Adrenal gland (tissue), 9 donors: ENCODE measurements at regions not wholly inside any gene's neighbourhood (a gene's known extent, or its start where the extent isn't known, plus 50 kb on each side); places are given as distances from the start of the nearest gene placed in this dataset.
A peak's percentile ranks its signal among the peaks of the same experiment; 100 is the strongest.
"Not testable (repeated sequence)": the region's sequence is repeated elsewhere in the genome, so short reads cannot be mapped to it uniquely, and the experiment has no call there.

ENCODE experiments used
- DNase-seq, 7 donors: peaks; one replicate each; pipeline ENCODE4 v3.0.0-alpha.2; 2019 to 2020
- H3K27ac ChIP-seq, 5 donors: fragments of 200-600 bp; sonication (generic) in 4 of 5; 1 replicate in 3 of 5; 2 replicates in 2 of 5; pipeline versions ENCODE4 v1.5.1 to v1.8.0; 2016 to 2020; ENCODE audit warnings: mild to moderate bottlenecking in 1 of 5
- H3K27me3 ChIP-seq: fragments of 200-600 bp; 2 replicates; pipeline ENCODE4 v1.8.0; 2021
- H3K36me3 ChIP-seq, 2 donors: fragments of 200-600 bp; replicated peaks in 1 of 2; 1 replicate in 1 of 2; 2 replicates in 1 of 2; pipeline versions ENCODE4 v1.5.1 to v1.8.0; 2018 to 2022
- H3K4me1 ChIP-seq, 2 donors: fragments of 200-600 bp; replicated peaks in 1 of 2; 1 replicate in 1 of 2; 2 replicates in 1 of 2; pipeline versions ENCODE4 v1.5.1 to v1.8.0; 2018 to 2021
- H3K4me3 ChIP-seq, 4 donors: fragments of 200-600 bp; sonication (generic) in 3 of 4; one replicate each; pipeline ENCODE4 v1.5.1; 2016 to 2018
- H3K9me3 ChIP-seq, 3 donors: fragments of 200-600 bp; sonication (generic) in 1 of 3; replicated peaks in 1 of 3; 1 replicate in 2 of 3; 2 replicates in 1 of 3; pipeline versions ENCODE4 v1.5.1 to v1.8.0; 2016 to 2021
- CTCF ChIP-seq, 6 experiments: fragments of 450-650 bp in 4 of 6; fragments of 200-600 bp in 2 of 6; sonication (generic) in 1 of 6; IDR thresholded peaks; 1 replicate in 5 of 6; 2 replicates in 1 of 6; pipeline versions ENCODE4 v1.5.1 to v1.8.0; 2016 to 2021; ENCODE audit warnings: antibody characterized with exemption in 6 of 6, mild to moderate bottlenecking in 2 of 6, moderate library complexity in 1 of 6
- POLR2A ChIP-seq, 2 donors: fragments of 450-650 bp; IDR thresholded peaks; one replicate each; pipeline ENCODE4 v1.6.1; 2017; ENCODE audit warnings: antibody characterized with exemption in 2 of 2, mild to moderate bottlenecking in 2 of 2, moderate library complexity in 1 of 2
- WGBS, 4 donors: extraction: QIAGEN DNeasy Blood & Tissue Kit in 2 of 4; methylation state at CpG; one replicate each; pipeline versions ENCODE4 v1.1.5 to v1.1.7; 2013 to 2017; 5-methylcytosine and 5-hydroxymethylcytosine counted together
- intact Hi-C, 2 donors: fragments of 100-400 bp; cut with DNase I; formaldehyde crosslinking; loops; one replicate each; pipeline versions ENCODE4 v1.14.1 to v1.15.0; 2022 to 2023
- donor health status: healthy with polysubstance abuse.
- donor health status: Bipolar disorder and iron deficiency.
- donor health status: DM: yes; HTN: yes; CAD: no.
- donor health status: DM: no; HTN: no; CAD: no.
- donor health status: DM: no; HTN: no; CAD: no.

GRCh38 chr9:113738893-113739604 is 137.1 kb upstream of the ZNF618 start:
- H3K4me1 ChIP-seq: no peaks in the 10 kb centered on the region
- TF ChIP-seq POLR2A (IDR thresholded peaks at IDR 0.05): no peak
- no peak for TF ChIP-seq CTCF (IDR thresholded peaks at IDR 0.05)
- H3K27me3 ChIP-seq: no peaks in the 10 kb centered on the region
- H3K9me3 ChIP-seq: no peaks in the 10 kb centered on the region
- H3K27ac ChIP-seq: no peak overlapping the region
- no peak overlapping the region for H3K4me3 ChIP-seq
- 83 to 86% (median 84%) methylated on average over 6 of the region's 6 CpGs for WGBS, 4 donors
- intact Hi-C loops: loop anchor here in 1 of 2 donors (10.0 kb wide), 1 partner anchor 136 kb away; the partner anchor contains the start of gene ZNF618
- no peak for DNase-seq
- no peaks in the 10 kb centered on the region for H3K36me3 ChIP-seq

GRCh38 chr9:113739605-113740507 is 136.3 kb upstream of the ZNF618 start:
- WGBS, 4 donors: 90 to 96% (median 95%) methylated on average over 2 of the region's 2 CpGs
- not testable (repeated sequence) for H3K27ac ChIP-seq, H3K36me3 ChIP-seq, H3K4me3 ChIP-seq, DNase-seq, H3K9me3 ChIP-seq, H3K27me3 ChIP-seq, H3K4me1 ChIP-seq
- intact Hi-C loops: loop anchor here in 1 of 2 donors (10.0 kb wide), 1 partner anchor 135 kb away; the partner anchor contains the start of gene ZNF618

GRCh38 chr9:113740508-113741500 is 135.3 kb upstream of the ZNF618 start:
- H3K27ac ChIP-seq, H3K4me1 ChIP-seq, intact Hi-C loops, H3K36me3 ChIP-seq, H3K4me3 ChIP-seq, H3K9me3 ChIP-seq, H3K27me3 ChIP-seq: not testable (repeated sequence)
- WGBS, 4 donors: 23 to 29% (median 28%) methylated on average over 8 of the region's 8 CpGs
- DNase-seq: peak in 3 of 7 donors; percentile 13 to 30 (median 22)

- DNase-seq: no peak
- no peaks in the 10 kb centered on the region for H3K9me3 ChIP-seq
- no peaks in the 10 kb centered on the region for H3K4me1 ChIP-seq
- no peaks in the 10 kb centered on the region for H3K27me3 ChIP-seq
- intact Hi-C loops: no loop called here
- TF ChIP-seq CTCF (IDR thresholded peaks at IDR 0.05): no peak
- no peak for TF ChIP-seq POLR2A (IDR thresholded peaks at IDR 0.05)
- WGBS, 4 donors: 70 to 78% (median 74%) methylated on average over 12 of the region's 12 CpGs
- H3K36me3 ChIP-seq: no peaks in the 10 kb centered on the region
- no peak overlapping the region for H3K4me3 ChIP-seq
- H3K27ac ChIP-seq: no peak overlapping the region
These were observed 133.9 kb upstream of the ZNF618 start for GRCh38 chr9:113741886-113742854.
